AG10803 (cell line): ENCODE measurements at regions not wholly inside any gene's neighbourhood (a gene's known extent, or its start where the extent isn't known, plus 50 kb on each side); places are given as distances from the start of the nearest gene placed in this dataset.

Source experiments
- DNase-seq: peaks from one replicate; pipeline ENCODE4 v3.0.0; 2010; ENCODE audit warnings: low read depth
- H3K4me3 ChIP-seq: 2 replicates; pipeline ENCODE4 v1.5.1; 2011; ENCODE audit warnings: mild to moderate bottlenecking, low read length, control low read depth
- CTCF ChIP-seq: conservative IDR thresholded peaks from 2 replicates; pipeline ENCODE4 v1.5.1; 2011; ENCODE audit warnings: mild to moderate bottlenecking, low read length, control low read depth, inconsistent platforms

GRCh38 chr15:87567406-87568030, 689.0 kb downstream of the NTRK3 start:
- peak; percentile 37 for DNase-seq
- H3K4me3 ChIP-seq, result no peak overlapping the region
- no peak for TF ChIP-seq CTCF

- no peak overlapping the region for H3K4me3 ChIP-seq
- DNase-seq, result no peak
- no peak for TF ChIP-seq CTCF
These were observed 690.3 kb downstream of the NTRK3 start for GRCh38 chr15:87566236-87566635.

- no peak for DNase-seq
- TF ChIP-seq CTCF, result no peak
- no peak overlapping the region for H3K4me3 ChIP-seq
These were observed 691.9 kb downstream of the NTRK3 start for GRCh38 chr15:87564681-87565080.

- no peak for TF ChIP-seq CTCF
- H3K4me3 ChIP-seq, result no peak overlapping the region
- no peak for DNase-seq
These were observed 692.7 kb downstream of the NTRK3 start for GRCh38 chr15:87563869-87564268.

- no peak for TF ChIP-seq CTCF
- DNase-seq, result no peak
- H3K4me3 ChIP-seq, result no peak overlapping the region
These were observed 694.3 kb downstream of the NTRK3 start for GRCh38 chr15:87562203-87562602.

- TF ChIP-seq CTCF, result no peak
- DNase-seq, result no peak
- H3K4me3 ChIP-seq, result no peak overlapping the region
These were observed 694.9 kb downstream of the NTRK3 start for GRCh38 chr15:87561641-87562040.

- TF ChIP-seq CTCF, result no peak
- no peak for DNase-seq
These were observed 698.7 kb downstream of the NTRK3 start for GRCh38 chr15:87557881-87558280.

More at GRCh38 chr15:87557881-87558280, 698.7 kb downstream of the NTRK3 start:
- no peak overlapping the region for H3K4me3 ChIP-seq
